ENCODE measurements at regions not wholly inside any gene's neighbourhood (a gene's known extent, or its start where the extent isn't known, plus 50 kb on each side); places are given as distances from the start of the nearest gene placed in this dataset.

GRCh38 chr3:28575746-28576613, 227.4 kb upstream of the AZI2 start:
- no peak for TF ChIP-seq CTCF (IDR thresholded peaks at IDR 0.05; ENCODE audit: low read depth, low read length, poor library complexity, severe bottlenecking)
- TF ChIP-seq EZH2phosphoT487 (IDR thresholded peaks at IDR 0.05; ENCODE audit: borderline replicate concordance, low read length): no peak

Measured in DOHH2 (cell line).